ENCODE measurements at regions not wholly inside any gene's neighbourhood (a gene's known extent, or its start where the extent isn't known, plus 50 kb on each side); places are given as distances from the start of the nearest gene placed in this dataset.

DNA sequence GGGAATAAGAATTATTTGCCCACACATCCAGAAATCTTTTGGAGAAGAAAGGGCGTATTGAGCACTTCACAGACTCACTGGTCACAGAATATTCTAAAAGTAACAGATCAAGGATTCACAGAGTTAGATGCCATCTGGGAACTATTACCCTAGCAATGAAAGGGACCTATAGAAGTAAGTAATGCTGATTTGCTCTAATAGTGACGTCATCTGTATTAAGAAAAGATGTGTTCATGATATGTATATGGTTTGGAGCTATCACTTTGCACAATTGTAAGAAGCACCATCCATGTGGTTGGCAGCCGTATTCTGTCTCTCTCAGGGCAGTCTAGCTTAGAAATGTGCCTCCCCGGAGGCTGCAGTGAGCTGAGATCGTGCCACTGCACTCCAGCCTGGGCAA, 52.8 kb upstream of the SV2C start:
- DNase-seq (ENCODE audit: low spot score) = no peak

DNA sequence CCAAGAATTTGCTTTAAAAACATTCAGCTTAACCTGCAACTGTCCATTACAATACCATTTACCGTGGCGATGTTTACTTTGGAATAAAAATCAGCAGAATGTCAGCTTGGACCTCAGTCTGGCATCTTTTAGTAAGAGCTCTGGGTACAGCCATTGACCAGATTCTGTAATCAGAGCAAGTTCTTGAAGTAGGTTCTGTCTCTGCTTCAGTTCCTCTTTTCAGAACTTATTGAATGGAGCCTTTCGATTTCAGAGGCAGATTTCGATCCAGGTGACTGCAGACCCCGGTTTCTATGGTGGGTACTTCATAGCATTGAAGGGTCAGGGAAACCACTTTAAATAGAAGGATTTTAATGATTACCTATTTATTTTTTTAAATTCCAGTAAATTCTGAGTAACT, 53.4 kb upstream of the SV2C start:
- no peak for DNase-seq (ENCODE audit: low spot score)

GRCh38 chr5:76025790-76026189, 57.4 kb upstream of the SV2C start:
- no peak for DNase-seq (ENCODE audit: low spot score)

DNA sequence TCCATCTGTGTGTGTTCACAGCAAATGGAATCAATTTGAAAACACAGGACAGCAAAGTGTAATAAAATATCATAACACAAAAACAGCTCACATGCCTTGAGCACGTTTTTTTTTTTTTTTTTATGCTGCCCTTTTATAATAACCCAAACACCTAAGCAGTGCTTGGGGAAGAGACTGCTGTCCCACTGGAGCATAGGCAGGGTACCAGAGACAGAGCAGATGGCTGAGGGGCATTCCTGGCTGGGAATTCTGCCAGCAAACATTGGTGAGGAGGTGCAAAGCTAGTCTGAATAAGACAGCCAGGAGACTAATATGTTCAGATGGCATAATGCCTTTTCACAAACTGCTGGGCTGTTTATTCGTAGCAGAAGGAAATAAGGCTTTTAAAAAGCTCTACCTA, 58.1 kb upstream of the SV2C start:
- DNase-seq (ENCODE audit: low spot score) = no peak

GRCh38 chr5:76022611-76023010, 60.6 kb upstream of the SV2C start:
- DNase-seq (ENCODE audit: low spot score) = no peak

DNA sequence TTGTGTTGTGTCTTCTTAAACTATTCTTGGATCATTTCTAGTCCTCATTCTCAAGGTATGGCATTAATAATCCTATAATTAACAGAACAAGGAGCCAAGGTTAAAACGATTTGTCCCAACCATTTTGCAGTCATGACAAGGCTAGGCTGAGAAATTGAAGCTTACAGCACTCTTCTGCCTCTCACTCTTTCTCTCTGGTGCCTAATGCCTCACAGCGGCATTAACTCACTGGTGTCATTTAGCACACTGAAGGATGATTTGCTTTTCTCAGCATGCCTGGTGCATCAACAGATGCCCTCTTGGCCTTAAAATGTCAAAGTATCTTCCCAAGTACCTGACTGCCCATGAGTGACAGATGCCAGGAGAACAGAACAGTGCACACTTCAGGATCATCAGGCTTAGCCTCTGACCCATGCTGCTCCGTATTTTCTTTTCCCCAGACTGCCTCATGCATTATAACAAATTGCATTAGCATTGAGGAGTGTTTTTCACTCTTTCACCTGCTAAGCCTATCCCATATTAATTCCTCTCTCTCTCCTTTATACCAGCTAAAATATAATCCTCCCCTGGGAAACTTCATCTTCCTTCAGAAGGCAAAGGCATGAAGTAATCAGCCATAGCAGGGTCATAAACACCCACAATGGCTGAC, 61.1 kb upstream of the SV2C start:
- DNase-seq (ENCODE audit: low spot score) = no peak

- DNase-seq (ENCODE audit: low spot score) = no peak
Observed at GRCh38 chr5:76016258-76016657, 66.9 kb upstream of the SV2C start.

- no peak for DNase-seq (ENCODE audit: low spot score)
Observed at GRCh38 chr5:76014005-76014404, 69.2 kb upstream of the SV2C start.

DNA sequence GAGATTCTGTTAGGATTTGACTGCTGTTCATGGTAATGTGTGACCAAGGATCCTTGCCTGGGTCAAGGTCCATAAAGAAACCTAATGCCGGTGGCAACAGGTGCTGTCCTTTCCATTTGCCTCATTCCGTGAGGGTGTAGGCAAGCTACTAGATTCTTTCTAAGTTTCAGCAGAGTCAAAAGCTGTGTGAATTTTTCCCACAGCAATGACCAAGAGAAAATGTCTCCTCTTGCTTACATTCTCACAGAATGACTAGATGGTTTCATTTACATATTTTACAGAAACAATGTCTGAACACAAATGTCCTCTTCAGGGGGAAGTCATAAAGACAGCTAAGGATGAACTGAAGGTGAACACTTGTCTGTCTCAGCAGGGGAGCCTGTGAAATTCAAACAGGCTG, 75.3 kb upstream of the SV2C start:
- DNase-seq (ENCODE audit: low spot score) = no peak

DNA sequence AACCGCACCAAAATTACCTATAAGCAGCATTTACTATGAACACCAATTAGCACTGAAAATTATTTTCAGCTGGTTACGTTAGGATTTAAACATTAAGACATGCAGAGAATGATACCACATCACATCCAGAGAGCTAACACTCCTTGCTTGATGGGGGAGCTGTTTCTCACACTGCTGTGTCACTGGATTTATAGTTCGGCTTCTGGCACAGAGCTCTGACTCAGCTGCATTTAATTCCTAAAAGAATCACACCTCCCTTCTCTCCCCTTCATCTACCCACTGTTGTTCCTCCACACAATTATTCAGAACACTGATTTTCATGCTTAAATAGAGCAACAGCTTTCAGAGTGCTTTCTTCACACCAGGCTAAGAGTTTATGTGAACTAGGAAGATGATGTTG, 82.6 kb upstream of the SV2C start:
- no peak for DNase-seq (ENCODE audit: low spot score)

GRCh38 chr5:75993643-75994520, 89.3 kb upstream of the SV2C start:
- no peak for DNase-seq (ENCODE audit: low spot score)

- DNase-seq (ENCODE audit: low spot score) = no peak
Observed at GRCh38 chr5:75993183-75993582, 90.0 kb upstream of the SV2C start.

- no peak for DNase-seq (ENCODE audit: low spot score)
Observed at GRCh38 chr5:75992753-75993152, 90.4 kb upstream of the SV2C start.

DNA sequence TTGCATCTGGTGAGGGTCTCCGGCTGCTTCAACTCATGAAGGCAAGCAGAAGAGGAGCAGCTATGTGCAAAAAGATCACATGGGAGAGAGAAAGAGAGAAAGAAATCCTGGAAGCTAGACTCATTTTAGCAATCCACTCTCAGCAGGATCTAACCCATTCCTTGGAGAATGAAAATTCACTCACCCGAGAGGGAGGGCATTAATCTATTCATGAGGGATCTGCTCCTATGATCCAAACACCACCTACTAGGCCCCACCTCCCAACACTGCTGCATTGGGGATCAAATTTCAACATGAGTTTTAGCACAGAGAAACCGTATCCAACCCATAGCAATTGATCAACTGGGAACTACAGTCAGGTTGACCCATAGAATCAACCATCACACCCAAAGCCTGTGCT, 98.1 kb upstream of the SV2C start:
- DNase-seq (ENCODE audit: low spot score) = no peak

- no peak for DNase-seq (ENCODE audit: low spot score)
Observed at GRCh38 chr5:75975496-75975895, 107.7 kb upstream of the SV2C start.

DNA sequence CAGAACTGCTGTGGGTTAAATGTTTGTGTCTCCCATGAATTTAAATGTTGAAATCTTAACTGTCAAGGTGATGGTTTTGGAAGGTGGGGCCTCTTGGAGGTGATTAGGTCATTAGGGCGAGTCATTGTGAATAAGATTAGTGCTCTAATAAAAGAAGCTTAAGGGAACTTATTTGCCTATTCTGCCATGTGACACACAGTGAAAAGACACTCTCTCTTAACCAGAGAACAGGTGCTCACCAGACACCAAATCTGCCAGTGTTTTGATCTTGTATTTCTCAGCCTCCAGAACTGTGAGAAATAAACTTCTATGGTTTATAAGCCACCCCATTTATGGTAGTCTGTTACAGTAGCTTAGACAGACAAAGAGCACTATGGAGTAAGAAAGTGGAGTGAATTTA, 117.9 kb upstream of the SV2C start:
- no peak for DNase-seq (ENCODE audit: low spot score)

DNA sequence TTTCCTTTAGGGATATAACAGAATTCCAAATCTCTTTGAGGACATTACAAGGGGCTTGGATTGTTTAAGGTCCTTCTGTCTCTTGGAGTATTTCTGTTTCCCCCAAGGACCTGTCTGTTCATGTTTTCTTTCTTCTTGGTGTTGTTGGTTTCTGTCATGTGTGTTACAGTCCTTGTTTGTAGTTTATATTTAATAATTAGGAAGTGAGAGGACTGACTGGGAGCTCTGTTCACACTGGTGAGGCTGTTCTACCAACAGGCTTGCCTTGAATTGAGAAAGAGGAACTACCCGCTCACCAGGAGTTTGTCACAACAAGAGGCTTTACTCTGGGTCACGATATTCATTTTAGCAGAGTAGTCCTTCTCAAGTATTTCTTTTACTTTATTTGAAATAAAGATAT, 119.2 kb upstream of the SV2C start:
- DNase-seq (ENCODE audit: low spot score) = no peak

GRCh38 chr5:75963554-75963953, 119.6 kb upstream of the SV2C start:
- no peak for DNase-seq (ENCODE audit: low spot score)

GRCh38 chr5:75961818-75962217, 121.4 kb upstream of the SV2C start:
- DNase-seq (ENCODE audit: low spot score) = no peak

DNA sequence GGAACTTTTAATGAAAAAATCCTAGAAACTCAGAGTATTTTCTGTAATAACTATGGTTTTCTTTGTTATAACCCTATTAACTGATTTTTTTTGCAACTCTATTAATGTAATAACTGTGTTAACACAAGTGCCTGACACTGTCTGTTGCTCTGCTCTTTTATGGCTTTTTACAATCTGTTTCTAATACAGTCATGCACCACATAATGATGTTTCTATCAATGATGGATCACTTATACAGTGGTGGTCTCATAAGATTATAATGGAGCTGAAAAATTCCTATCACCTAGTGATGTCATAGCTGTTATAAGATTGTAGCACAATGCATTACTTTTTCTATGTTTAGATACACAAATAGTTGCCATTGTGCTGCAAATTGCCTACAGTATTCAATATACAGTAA, 123.1 kb upstream of the SV2C start:
- no peak for DNase-seq (ENCODE audit: low spot score)

DNA sequence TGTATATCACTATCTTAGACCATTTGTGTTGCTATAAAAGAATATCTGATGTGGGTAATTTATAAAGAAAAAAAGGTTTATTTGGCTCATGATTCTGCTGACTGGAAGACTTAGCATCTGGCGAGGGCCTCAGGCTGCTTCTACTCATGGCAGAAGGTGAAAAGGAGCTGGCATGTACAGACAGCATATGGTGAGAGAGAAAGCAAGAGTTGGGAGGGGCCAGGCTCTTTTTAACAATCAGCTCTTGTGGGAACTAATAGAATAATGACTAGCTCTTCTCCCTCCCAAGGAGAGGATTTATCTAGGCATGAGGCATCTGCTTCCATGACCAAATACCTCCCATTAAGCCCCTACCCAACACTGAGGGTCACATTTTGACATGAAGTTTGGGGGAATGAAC, 130.2 kb upstream of the SV2C start:
- no peak for DNase-seq (ENCODE audit: low spot score)

DNA sequence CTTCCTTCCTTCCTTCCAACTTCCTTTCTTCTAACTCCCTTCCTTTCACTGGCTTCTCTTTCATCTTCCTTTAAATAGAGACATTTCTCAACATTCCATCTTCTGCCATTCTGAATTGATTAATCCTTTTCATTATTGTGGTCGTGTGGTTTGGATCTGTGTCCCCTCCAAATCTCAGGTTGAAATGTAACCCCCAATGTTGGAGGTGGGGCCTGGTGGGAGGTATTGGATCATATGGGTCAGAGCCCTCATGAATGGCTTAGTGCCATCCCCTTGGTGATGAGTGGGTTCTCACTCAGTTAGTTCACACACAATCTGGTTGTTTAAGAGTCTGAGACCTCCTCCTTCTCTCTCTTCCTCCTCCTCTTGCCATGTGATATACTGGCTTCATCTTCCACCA, 130.9 kb upstream of the SV2C start:
- DNase-seq (ENCODE audit: low spot score) = no peak

- DNase-seq (ENCODE audit: low spot score) = no peak
Observed at GRCh38 chr5:75951716-75952115, 131.5 kb upstream of the SV2C start.

- no peak for DNase-seq (ENCODE audit: low spot score)
Observed at GRCh38 chr5:75951158-75951557, 132.0 kb upstream of the SV2C start.
